ENCODE measurements at regions not wholly inside any gene's neighbourhood (a gene's known extent, or its start where the extent isn't known, plus 50 kb on each side); places are given as distances from the start of the nearest gene placed in this dataset.

DNA sequence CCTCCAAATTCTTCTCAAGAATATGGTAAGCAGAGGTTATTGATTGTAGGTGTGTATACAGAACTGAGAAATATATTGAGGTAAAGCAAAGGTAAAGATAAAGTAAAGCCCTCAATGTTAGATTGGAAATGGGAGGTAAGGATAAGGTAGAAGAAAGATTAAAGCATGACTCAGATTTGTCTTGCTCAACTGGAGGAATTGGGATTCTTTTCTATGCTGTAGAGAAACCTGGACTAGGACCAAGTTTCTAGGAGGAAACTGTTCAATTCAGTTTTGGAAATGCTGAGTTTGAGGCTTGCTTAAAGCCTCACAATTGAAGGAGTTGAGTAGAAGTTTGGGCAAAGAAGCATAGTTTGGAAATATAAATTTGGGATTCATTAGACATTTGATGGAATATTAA lies 634.0 kb upstream of the PTCHD4 start:
- H3K27ac Mint-ChIP-seq, result no peak overlapping the region
- H3K9me3 Mint-ChIP-seq, result peaks cover 6 to 7% of the 10 kb centered on the region in 2 experiments; a peak in 2 of 5 replicates
- Histone ChIP-seq H3K4me2 (ENCODE audit: insufficient read depth, insufficient read length, low read length) (no peak overlapping the region), H3K23me2 (ENCODE audit: insufficient read length, low read depth, low read length, poor library complexity, severe bottlenecking) (no peaks in the 10 kb centered on the region), H3K18ac (ENCODE audit: insufficient read length, low read depth, low read length) (no peak overlapping the region), H3K9ac (ENCODE audit: extremely low read depth, insufficient read length, low read length) (no peak overlapping the region), H2AFZ (ENCODE audit: low read length) (no peak overlapping the region), H3K27me3 (ENCODE audit: insufficient read depth, low read length) (no peaks in the 10 kb centered on the region), H4K8ac (replicated peaks; ENCODE audit: insufficient read length, low read depth, low read length) (no peak overlapping the region), H3T11ph (ENCODE audit: low read length) (no peak overlapping the region), H3K14ac (ENCODE audit: insufficient read depth, low read length) (no peak overlapping the region), H3K4ac (ENCODE audit: low read depth, low read length) (no peak overlapping the region), H2BK12ac (ENCODE audit: insufficient read length, low read depth, low read length) (no peak overlapping the region), H3K79me2 (ENCODE audit: insufficient read depth, low read length) (no peaks in the 10 kb centered on the region), H3K23ac (ENCODE audit: insufficient read length, low read depth, low read length) (no peak overlapping the region), H2BK120ac (ENCODE audit: low read depth, low read length, poor library complexity, severe bottlenecking) (no peak overlapping the region), H3K9me3 (ENCODE audit: control insufficient read depth, low read depth, low read length) (no peaks in the 10 kb centered on the region), H3K4me1 (ENCODE audit: insufficient read depth, low read length) (no peaks in the 10 kb centered on the region), H4K91ac (ENCODE audit: insufficient read length, low read depth, low read length) (no peak overlapping the region), H2BK5ac (ENCODE audit: insufficient read length, low read length) (no peak overlapping the region), H4K5ac (ENCODE audit: insufficient read length, low read depth, low read length) (no peak overlapping the region), H2BK15ac (ENCODE audit: low read depth, low read length) (no peak overlapping the region), H2AK5ac (ENCODE audit: insufficient read length, low read length) (no peak overlapping the region), H4K20me1 (ENCODE audit: control insufficient read depth, insufficient read depth, insufficient read length) (no peaks in the 10 kb centered on the region), H3K56ac (ENCODE audit: insufficient read length, low read depth, low read length) (no peak overlapping the region), H2BK20ac (ENCODE audit: low read depth, low read length, poor library complexity, severe bottlenecking) (no peak overlapping the region), H3K79me1 (ENCODE audit: insufficient read depth, low read depth, low read length, poor library complexity, severe bottlenecking) (no peaks in the 10 kb centered on the region), H3K27ac (ENCODE audit: insufficient read length, low read depth, low read length) (no peak overlapping the region)
- H3K4me3 Mint-ChIP-seq, result no peak overlapping the region
- TF ChIP-seq, protein P1, sequence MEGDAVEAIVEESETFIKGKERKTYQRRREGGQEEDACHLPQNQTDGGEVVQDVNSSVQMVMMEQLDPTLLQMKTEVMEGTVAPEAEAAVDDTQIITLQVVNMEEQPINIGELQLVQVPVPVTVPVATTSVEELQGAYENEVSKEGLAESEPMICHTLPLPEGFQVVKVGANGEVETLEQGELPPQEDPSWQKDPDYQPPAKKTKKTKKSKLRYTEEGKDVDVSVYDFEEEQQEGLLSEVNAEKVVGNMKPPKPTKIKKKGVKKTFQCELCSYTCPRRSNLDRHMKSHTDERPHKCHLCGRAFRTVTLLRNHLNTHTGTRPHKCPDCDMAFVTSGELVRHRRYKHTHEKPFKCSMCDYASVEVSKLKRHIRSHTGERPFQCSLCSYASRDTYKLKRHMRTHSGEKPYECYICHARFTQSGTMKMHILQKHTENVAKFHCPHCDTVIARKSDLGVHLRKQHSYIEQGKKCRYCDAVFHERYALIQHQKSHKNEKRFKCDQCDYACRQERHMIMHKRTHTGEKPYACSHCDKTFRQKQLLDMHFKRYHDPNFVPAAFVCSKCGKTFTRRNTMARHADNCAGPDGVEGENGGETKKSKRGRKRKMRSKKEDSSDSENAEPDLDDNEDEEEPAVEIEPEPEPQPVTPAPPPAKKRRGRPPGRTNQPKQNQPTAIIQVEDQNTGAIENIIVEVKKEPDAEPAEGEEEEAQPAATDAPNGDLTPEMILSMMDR (conservative IDR thresholded peaks at IDR 0.05), result no peak
- H3K36me3 Mint-ChIP-seq (ENCODE audit: insufficient read depth in 1 of 3, low read depth in 3 of 3), result 0 out of 7 replicates have a peak, but pooled peaks cover 0 to 3% (median 0%) of the 10 kb centered on the region in 3 experiments
- DNase-seq, result no peak
- peaks cover 2 to 5% of the 10 kb centered on the region in 2 experiments; a peak in 2 of 4 replicates for H3K4me1 Mint-ChIP-seq
- no peaks in the 10 kb centered on the region; the same call in 1 of the 2 replicates for H3K27me3 Mint-ChIP-seq (ENCODE audit: low read depth)

All from H9 (cell line).